ENCODE measurements at regions not wholly inside any gene's neighbourhood (a gene's known extent, or its start where the extent isn't known, plus 50 kb on each side); places are given as distances from the start of the nearest gene placed in this dataset.
"Not testable (repeated sequence)": the region's sequence is repeated elsewhere in the genome, so short reads cannot be mapped to it uniquely, and the experiment has no call there.

- no peak overlapping the region for H2AFZ ChIP-seq (ENCODE audit: low read depth, low read length, severe bottlenecking)
- H3K4me3 ChIP-seq (ENCODE audit: insufficient read depth, low read length, poor library complexity, severe bottlenecking), result no peak overlapping the region
- H3F3A ChIP-seq (ENCODE audit: insufficient read depth), result no peaks in the 10 kb centered on the region
- H3K4me2 ChIP-seq (ENCODE audit: low read depth, low read length, poor library complexity, severe bottlenecking), result no peak overlapping the region
- H3K36me3 ChIP-seq (ENCODE audit: low read length), result no peaks in the 10 kb centered on the region
- no peak overlapping the region for H3K27ac ChIP-seq (ENCODE audit: low read depth, low read length)
- TF ChIP-seq, protein P1, sequence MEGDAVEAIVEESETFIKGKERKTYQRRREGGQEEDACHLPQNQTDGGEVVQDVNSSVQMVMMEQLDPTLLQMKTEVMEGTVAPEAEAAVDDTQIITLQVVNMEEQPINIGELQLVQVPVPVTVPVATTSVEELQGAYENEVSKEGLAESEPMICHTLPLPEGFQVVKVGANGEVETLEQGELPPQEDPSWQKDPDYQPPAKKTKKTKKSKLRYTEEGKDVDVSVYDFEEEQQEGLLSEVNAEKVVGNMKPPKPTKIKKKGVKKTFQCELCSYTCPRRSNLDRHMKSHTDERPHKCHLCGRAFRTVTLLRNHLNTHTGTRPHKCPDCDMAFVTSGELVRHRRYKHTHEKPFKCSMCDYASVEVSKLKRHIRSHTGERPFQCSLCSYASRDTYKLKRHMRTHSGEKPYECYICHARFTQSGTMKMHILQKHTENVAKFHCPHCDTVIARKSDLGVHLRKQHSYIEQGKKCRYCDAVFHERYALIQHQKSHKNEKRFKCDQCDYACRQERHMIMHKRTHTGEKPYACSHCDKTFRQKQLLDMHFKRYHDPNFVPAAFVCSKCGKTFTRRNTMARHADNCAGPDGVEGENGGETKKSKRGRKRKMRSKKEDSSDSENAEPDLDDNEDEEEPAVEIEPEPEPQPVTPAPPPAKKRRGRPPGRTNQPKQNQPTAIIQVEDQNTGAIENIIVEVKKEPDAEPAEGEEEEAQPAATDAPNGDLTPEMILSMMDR (IDR thresholded peaks at IDR 0.05; ENCODE audit: insufficient read depth, low read length, poor library complexity, severe bottlenecking), result no peak
- no peak for TF ChIP-seq EZH2phosphoT487 (conservative IDR thresholded peaks at IDR 0.05; ENCODE audit: low read length)
- H3K27me3 ChIP-seq (ENCODE audit: low read length), result no peaks in the 10 kb centered on the region
- no peaks in the 10 kb centered on the region for H3K79me2 ChIP-seq (ENCODE audit: insufficient read depth, low read length)
- no peak overlapping the region for H3K9ac ChIP-seq (ENCODE audit: low read length)
- no peaks in the 10 kb centered on the region for H3K9me2 ChIP-seq (replicated peaks; ENCODE audit: insufficient read depth, low read length)
- H3K9me3 ChIP-seq (ENCODE audit: insufficient read depth, low read length), result no peaks in the 10 kb centered on the region
- no peaks in the 10 kb centered on the region for H4K20me1 ChIP-seq (ENCODE audit: low read depth, low read length)
Observed at GRCh38 chr12:18886962-18887361, 149.0 kb downstream of the CAPZA3 start.

DNA sequence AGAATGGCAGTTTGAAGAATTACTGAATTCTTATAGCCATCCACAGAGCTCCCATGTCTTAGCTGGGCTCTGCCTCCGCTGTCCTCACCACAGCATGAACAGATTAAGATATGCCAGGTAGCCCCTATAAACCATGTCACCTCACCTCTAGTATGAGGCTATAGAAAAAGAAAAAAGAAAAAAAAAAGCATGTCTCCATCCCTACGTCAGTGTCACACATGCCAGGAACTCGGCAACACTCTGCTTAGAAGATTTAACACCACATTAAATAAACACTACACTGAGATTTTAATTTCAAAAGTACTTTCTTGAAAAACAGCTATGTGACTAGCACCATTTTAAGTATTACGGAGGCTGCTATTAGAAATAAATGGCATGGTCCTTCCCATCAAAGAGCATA is 149.4 kb downstream of the CAPZA3 start:
- no peak overlapping the region for H3K27ac ChIP-seq (ENCODE audit: low read depth, low read length)
- no peak overlapping the region for H3K4me3 ChIP-seq (ENCODE audit: insufficient read depth, low read length, poor library complexity, severe bottlenecking)
- no peaks in the 10 kb centered on the region for H4K20me1 ChIP-seq (ENCODE audit: low read depth, low read length)
- no peaks in the 10 kb centered on the region for H3K9me3 ChIP-seq (ENCODE audit: insufficient read depth, low read length)
- TF ChIP-seq, protein P1 (IDR thresholded peaks at IDR 0.05; ENCODE audit: insufficient read depth, low read length, poor library complexity, severe bottlenecking), result no peak
- TF ChIP-seq EZH2phosphoT487 (conservative IDR thresholded peaks at IDR 0.05; ENCODE audit: low read length), result no peak
- H3K36me3 ChIP-seq (ENCODE audit: low read length), result no peaks in the 10 kb centered on the region
- H3K4me2 ChIP-seq (ENCODE audit: low read depth, low read length, poor library complexity, severe bottlenecking), result no peak overlapping the region
- H3K27me3 ChIP-seq (ENCODE audit: low read length), result no peaks in the 10 kb centered on the region
- H3K79me2 ChIP-seq (ENCODE audit: insufficient read depth, low read length), result no peaks in the 10 kb centered on the region
- H3K9me2 ChIP-seq (replicated peaks; ENCODE audit: insufficient read depth, low read length), result no peaks in the 10 kb centered on the region
- no peaks in the 10 kb centered on the region for H3F3A ChIP-seq (ENCODE audit: insufficient read depth)
- no peak overlapping the region for H2AFZ ChIP-seq (ENCODE audit: low read depth, low read length, severe bottlenecking)
- no peak overlapping the region for H3K9ac ChIP-seq (ENCODE audit: low read length)

GRCh38 chr12:18888047-18888446 is 150.1 kb downstream of the CAPZA3 start:
- Histone ChIP-seq H3K27ac (ENCODE audit: low read depth, low read length) (no peak overlapping the region), H3K79me2 (ENCODE audit: insufficient read depth, low read length) (no peaks in the 10 kb centered on the region), H3K36me3 (ENCODE audit: low read length) (no peaks in the 10 kb centered on the region), H3K9me2 (replicated peaks; ENCODE audit: insufficient read depth, low read length) (no peaks in the 10 kb centered on the region), H4K20me1 (ENCODE audit: low read depth, low read length) (no peaks in the 10 kb centered on the region), H3K9me3 (ENCODE audit: insufficient read depth, low read length) (no peaks in the 10 kb centered on the region), H3K4me3 (ENCODE audit: insufficient read depth, low read length, poor library complexity, severe bottlenecking) (no peak overlapping the region), H3K4me2 (ENCODE audit: low read depth, low read length, poor library complexity, severe bottlenecking) (no peak overlapping the region), H2AFZ (ENCODE audit: low read depth, low read length, severe bottlenecking) (no peak overlapping the region), H3F3A (ENCODE audit: insufficient read depth) (no peaks in the 10 kb centered on the region), H3K9ac (ENCODE audit: low read length) (no peak overlapping the region), H3K27me3 (ENCODE audit: low read length) (no peaks in the 10 kb centered on the region)
- TF ChIP-seq, protein P1 (IDR thresholded peaks at IDR 0.05; ENCODE audit: insufficient read depth, low read length, poor library complexity, severe bottlenecking), result no peak
- TF ChIP-seq EZH2phosphoT487 (conservative IDR thresholded peaks at IDR 0.05; ENCODE audit: low read length), result no peak

DNA sequence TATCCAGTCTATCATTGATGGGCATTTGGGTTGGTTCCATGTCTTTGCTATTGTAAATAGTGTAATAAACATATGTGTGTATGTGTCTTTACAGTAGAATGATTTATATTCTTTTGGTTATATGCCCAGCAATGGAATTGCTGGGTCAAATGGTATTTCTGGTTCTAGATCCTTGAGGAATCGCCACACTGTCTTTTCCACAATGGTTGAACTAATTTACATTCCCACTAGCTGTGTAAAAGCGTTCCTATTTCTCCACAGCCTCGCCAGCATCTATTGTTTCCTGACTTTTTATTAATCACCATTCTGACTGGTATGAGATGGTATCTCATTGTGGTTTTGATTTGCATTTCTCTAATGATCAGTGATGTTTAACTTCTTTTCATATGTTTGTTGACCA is 152.7 kb downstream of the CAPZA3 start:
- H3K9me3 ChIP-seq (ENCODE audit: insufficient read depth, low read length); H3K9ac ChIP-seq (ENCODE audit: low read length); H2AFZ ChIP-seq (ENCODE audit: low read depth, low read length, severe bottlenecking); H3F3A ChIP-seq (ENCODE audit: insufficient read depth); H3K36me3 ChIP-seq (ENCODE audit: low read length); H3K4me3 ChIP-seq (ENCODE audit: insufficient read depth, low read length, poor library complexity, severe bottlenecking); H3K79me2 ChIP-seq (ENCODE audit: insufficient read depth, low read length); H3K27ac ChIP-seq (ENCODE audit: low read depth, low read length); H4K20me1 ChIP-seq (ENCODE audit: low read depth, low read length); H3K9me2 ChIP-seq (replicated peaks; ENCODE audit: insufficient read depth, low read length); H3K4me2 ChIP-seq (ENCODE audit: low read depth, low read length, poor library complexity, severe bottlenecking); H3K27me3 ChIP-seq (ENCODE audit: low read length): not testable (repeated sequence)

All from SU-DHL-6 (cell line).